Gastrocnemius medialis (tissue), 4 donors: ENCODE measurements at regions not wholly inside any gene's neighbourhood (a gene's known extent, or its start where the extent isn't known, plus 50 kb on each side); places are given as distances from the start of the nearest gene placed in this dataset.

Experiments used
- CTCF ChIP-seq, 5 experiments: fragments of 450-650 bp in 3 of 5; fragments of 200-600 bp in 2 of 5; sonication (generic) in 2 of 5; IDR thresholded peaks in 4 of 5; conservative IDR thresholded peaks in 1 of 5; 1 replicate in 4 of 5; 2 replicates in 1 of 5; pipeline ENCODE4 v1.5.1; 2016 to 2019; ENCODE audit warnings: antibody characterized with exemption in 5 of 5, mild to moderate bottlenecking in 3 of 5, moderate library complexity in 3 of 5
- POLR2A ChIP-seq, 2 donors: fragments of 450-650 bp; IDR thresholded peaks; one replicate each; pipeline ENCODE4 v1.6.1; 2017; ENCODE audit warnings: antibody characterized with exemption in 2 of 2, mild to moderate bottlenecking in 2 of 2, moderate library complexity in 2 of 2

- no peak for TF ChIP-seq CTCF (IDR thresholded peaks at IDR 0.05 in 4 of 5, conservative IDR thresholded peaks at IDR 0.05 in 1 of 5)
- TF ChIP-seq POLR2A (IDR thresholded peaks at IDR 0.05), result no peak
Observed at GRCh38 chr13:90070837-90071525, 1276.5 kb upstream of the MIR17HG start.
